Right atrium auricular region (tissue), 2 donors: ENCODE measurements at regions not wholly inside any gene's neighbourhood (a gene's known extent, or its start where the extent isn't known, plus 50 kb on each side); places are given as distances from the start of the nearest gene placed in this dataset.

Experiments
- DNase-seq: peaks from one replicate; pipeline ENCODE4 v3.0.0-alpha.2; 2019; ENCODE audit warnings: low spot score
- H3K27ac ChIP-seq, 2 donors: fragments of 200-600 bp; sonication (generic); 1 replicate in 1 of 2; 2 replicates in 1 of 2; pipeline ENCODE4 v1.5.1; 2016 to 2019
- H3K27me3 ChIP-seq, 2 donors: fragments of 200-600 bp; sonication (generic); one replicate each; pipeline versions ENCODE4 v1.5.1 to v1.6.0; 2017 to 2019
- H3K36me3 ChIP-seq: fragments of 200-600 bp; sonication (generic); one replicate; pipeline ENCODE4 v1.5.1; 2016
- H3K4me1 ChIP-seq, 2 donors: fragments of 200-600 bp; sonication (generic); one replicate each; pipeline versions ENCODE4 v1.5.1 to v1.6.0; 2017 to 2019
- H3K4me3 ChIP-seq, 2 donors: fragments of 200-600 bp; sonication (generic); 1 replicate in 1 of 2; 2 replicates in 1 of 2; pipeline ENCODE4 v1.5.1; 2017 to 2019; ENCODE audit warnings: mild to moderate bottlenecking in 1 of 2, moderate library complexity in 1 of 2
- H3K9me3 ChIP-seq, 2 donors: fragments of 200-600 bp; sonication (generic); one replicate each; pipeline ENCODE4 v1.5.1; 2019
- CTCF ChIP-seq, 2 donors: fragments of 200-600 bp; sonication (generic); IDR thresholded peaks; one replicate each; pipeline ENCODE4 v1.5.1; 2019; ENCODE audit warnings: antibody characterized with exemption in 2 of 2

- no peaks in the 10 kb centered on the region for H3K27me3 ChIP-seq
- no peak for TF ChIP-seq CTCF (IDR thresholded peaks at IDR 0.05)
- H3K4me3 ChIP-seq, result no peak overlapping the region
- no peak overlapping the region for H3K27ac ChIP-seq
- DNase-seq, result no peak
- H3K4me1 ChIP-seq, result no peaks in the 10 kb centered on the region
- H3K36me3 ChIP-seq, result no peaks in the 10 kb centered on the region
- no peaks in the 10 kb centered on the region for H3K9me3 ChIP-seq
Observed at GRCh38 chr4:27861802-27862201, 1001.2 kb downstream of the STIM2 start.

GRCh38 chr4:27873596-27873995, 1013.0 kb downstream of the STIM2 start:
- no peak for TF ChIP-seq CTCF (IDR thresholded peaks at IDR 0.05)
- Histone ChIP-seq H3K4me1 (no peaks in the 10 kb centered on the region), H3K27me3 (no peaks in the 10 kb centered on the region), H3K27ac (no peak overlapping the region), H3K4me3 (no peak overlapping the region), H3K36me3 (no peaks in the 10 kb centered on the region), H3K9me3 (no peaks in the 10 kb centered on the region)
- no peak for DNase-seq

- H3K36me3 ChIP-seq, result no peaks in the 10 kb centered on the region
- no peak for DNase-seq
- H3K4me1 ChIP-seq, result no peaks in the 10 kb centered on the region
- no peaks in the 10 kb centered on the region for H3K27me3 ChIP-seq
- H3K27ac ChIP-seq, result no peak overlapping the region
- H3K9me3 ChIP-seq, result no peaks in the 10 kb centered on the region
- no peak for TF ChIP-seq CTCF (IDR thresholded peaks at IDR 0.05)
- no peak overlapping the region for H3K4me3 ChIP-seq
Observed at GRCh38 chr4:27881705-27882104, 1021.1 kb downstream of the STIM2 start.

- Histone ChIP-seq H3K27ac (no peak overlapping the region), H3K27me3 (no peaks in the 10 kb centered on the region), H3K36me3 (no peaks in the 10 kb centered on the region), H3K9me3 (no peaks in the 10 kb centered on the region), H3K4me1 (no peaks in the 10 kb centered on the region), H3K4me3 (no peak overlapping the region)
- no peak for DNase-seq
- no peak for TF ChIP-seq CTCF (IDR thresholded peaks at IDR 0.05)
Observed at GRCh38 chr4:27886120-27886519, 1025.5 kb downstream of the STIM2 start.

- no peak overlapping the region for H3K4me3 ChIP-seq
- TF ChIP-seq CTCF (IDR thresholded peaks at IDR 0.05), result no peak
- H3K4me1 ChIP-seq, result no peaks in the 10 kb centered on the region
- H3K36me3 ChIP-seq, result no peaks in the 10 kb centered on the region
- no peak for DNase-seq
- H3K27me3 ChIP-seq, result no peaks in the 10 kb centered on the region
- no peaks in the 10 kb centered on the region for H3K9me3 ChIP-seq
- H3K27ac ChIP-seq, result no peak overlapping the region
Observed at GRCh38 chr4:27887646-27888045, 1027.0 kb downstream of the STIM2 start.

GRCh38 chr4:27888505-27888904, 1027.9 kb downstream of the STIM2 start:
- no peak for TF ChIP-seq CTCF (IDR thresholded peaks at IDR 0.05)
- Histone ChIP-seq H3K27ac (no peak overlapping the region), H3K36me3 (no peaks in the 10 kb centered on the region), H3K4me3 (no peak overlapping the region), H3K4me1 (no peaks in the 10 kb centered on the region), H3K9me3 (no peaks in the 10 kb centered on the region), H3K27me3 (no peaks in the 10 kb centered on the region)
- DNase-seq, result no peak
